ENCODE measurements at regions not wholly inside any gene's neighbourhood (a gene's known extent, or its start where the extent isn't known, plus 50 kb on each side); places are given as distances from the start of the nearest gene placed in this dataset.
"Not testable (repeated sequence)": the region's sequence is repeated elsewhere in the genome, so short reads cannot be mapped to it uniquely, and the experiment has no call there.

DNA sequence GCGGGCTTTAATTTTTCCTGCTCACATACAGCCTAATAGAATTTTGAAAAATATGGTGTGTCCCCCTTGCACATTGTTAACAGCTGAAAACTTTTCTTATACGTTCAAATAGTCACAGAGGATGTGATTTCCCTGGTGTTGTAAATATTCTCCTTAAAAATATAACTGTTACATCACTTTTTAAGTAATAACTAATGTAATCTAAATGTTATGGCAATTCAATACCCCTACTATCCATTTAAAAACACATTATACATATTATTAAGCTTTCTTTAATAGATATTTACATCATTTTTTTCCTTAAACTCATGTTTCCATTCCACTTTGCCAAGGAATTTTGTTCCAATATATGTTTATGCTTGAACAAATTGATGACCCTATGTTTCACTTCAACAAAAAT, 85.5 kb upstream of the S1PR1 start:
- no peak for DNase-seq

- DNase-seq, result no peak
These were observed 86.1 kb upstream of the S1PR1 start for GRCh38 chr1:101150670-101151069.

DNA sequence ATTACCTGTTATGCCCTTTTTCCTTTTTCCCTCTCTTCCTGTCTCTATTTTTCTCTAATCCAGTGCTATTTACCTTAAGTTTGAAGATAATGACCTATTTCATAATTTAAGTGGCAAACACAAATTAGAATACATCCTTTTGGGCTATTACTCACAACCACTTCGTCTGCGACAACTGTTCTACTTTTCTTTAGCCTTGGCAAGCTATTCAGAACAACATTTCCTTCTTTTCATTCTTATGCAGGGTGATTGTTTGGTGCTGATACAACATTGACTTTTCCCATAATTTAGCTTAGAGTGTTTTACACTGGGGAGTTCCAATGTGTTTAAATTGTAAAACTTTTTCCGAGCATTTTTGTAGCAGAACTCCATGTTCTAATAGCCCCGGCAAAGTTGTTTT, 86.6 kb upstream of the S1PR1 start:
- no peak for DNase-seq

- no peak for DNase-seq
These were observed 87.8 kb upstream of the S1PR1 start for GRCh38 chr1:101148980-101149379.

DNA sequence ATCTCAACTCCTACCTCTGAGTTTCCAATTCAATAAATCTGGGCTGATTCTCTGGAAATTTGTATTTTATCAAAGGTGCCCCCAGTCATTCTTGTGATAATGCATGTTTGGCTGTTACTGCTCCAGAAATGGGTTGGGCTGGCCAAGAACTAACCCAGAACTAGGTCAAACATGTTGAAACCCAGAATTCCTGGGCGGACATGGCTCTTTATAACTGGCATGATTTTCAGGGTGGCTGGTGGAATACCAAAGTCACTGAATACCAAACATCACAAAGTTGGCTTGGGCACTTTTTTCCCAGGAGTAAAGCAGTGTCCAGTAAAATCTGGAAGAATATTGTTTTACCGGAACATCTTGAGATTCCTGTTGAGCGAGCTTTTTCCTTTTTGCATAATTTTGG, 89.4 kb upstream of the S1PR1 start:
- DNase-seq, result no peak

GRCh38 chr1:101145449-101145820, 91.4 kb upstream of the S1PR1 start:
- no peak for DNase-seq

GRCh38 chr1:101144671-101145448, 92.0 kb upstream of the S1PR1 start:
- DNase-seq, result no peak

DNA sequence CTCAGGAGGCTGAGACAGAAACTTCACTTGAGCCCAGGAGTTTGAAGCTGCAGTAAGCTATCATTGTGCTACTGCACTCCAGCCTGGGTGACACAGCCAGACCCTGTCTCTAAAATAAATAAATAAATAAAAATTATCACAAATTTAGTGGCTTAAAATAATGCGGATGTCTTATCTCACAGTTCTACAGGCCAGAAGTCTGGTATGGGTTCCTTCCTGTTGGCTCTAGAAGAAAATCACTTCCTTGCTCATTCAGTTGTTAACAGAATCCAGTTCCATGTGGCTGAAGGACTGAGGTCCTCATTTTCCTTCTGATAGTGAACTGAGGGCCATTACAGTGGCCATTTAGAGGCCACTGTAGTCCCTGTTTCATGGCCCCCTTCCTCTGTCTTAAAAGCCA, 94.6 kb upstream of the S1PR1 start:
- no peak for DNase-seq

- DNase-seq, result no peak
These were observed 95.4 kb upstream of the S1PR1 start for GRCh38 chr1:101141376-101141775.

DNA sequence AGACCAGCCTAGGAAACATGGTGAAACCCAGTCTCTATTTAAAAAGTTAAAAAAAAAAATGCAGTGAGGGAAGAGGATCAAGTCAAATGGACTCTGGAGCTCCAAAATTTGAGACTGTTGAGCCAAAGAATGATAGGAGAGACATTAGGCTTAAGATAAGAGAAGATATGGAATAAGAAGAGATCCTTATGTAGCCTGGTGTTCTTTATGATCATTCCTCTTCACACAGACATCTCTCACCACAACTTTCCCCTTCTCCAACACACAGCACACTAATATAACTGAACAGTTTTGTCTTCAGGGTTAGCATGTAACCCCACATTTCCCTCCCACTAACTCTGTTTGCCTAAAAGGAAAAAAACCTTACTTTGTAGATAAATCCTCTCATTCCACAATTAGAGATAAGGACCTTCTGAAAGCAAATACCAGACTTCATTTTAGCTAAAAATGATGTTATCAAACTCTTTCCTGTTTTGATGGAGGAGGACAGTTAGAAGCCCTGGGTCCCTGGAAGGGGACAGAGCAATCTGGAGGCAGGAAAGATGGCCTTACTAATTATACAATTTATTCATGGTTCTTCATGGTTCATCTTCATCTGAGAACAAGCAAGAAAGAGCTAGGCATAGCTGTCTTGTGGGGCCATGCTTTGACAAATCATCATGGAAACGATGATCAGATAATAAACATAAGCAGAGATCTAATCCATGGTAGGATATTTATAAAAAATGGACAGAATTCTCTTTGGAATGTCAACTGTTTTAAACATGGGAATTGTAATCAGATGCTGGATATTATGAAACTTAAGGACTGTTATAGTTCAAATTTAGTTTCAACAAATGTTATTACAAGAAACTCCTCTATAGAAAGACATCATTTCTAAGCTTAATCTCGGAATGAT, 96.7 kb upstream of the S1PR1 start:
- no peak for DNase-seq

- DNase-seq, result no peak
These were observed 97.7 kb upstream of the S1PR1 start for GRCh38 chr1:101139130-101139529.

- no peak for DNase-seq
These were observed 99.4 kb upstream of the S1PR1 start for GRCh38 chr1:101137144-101138126.

GRCh38 chr1:101136739-101137138, 100.1 kb upstream of the S1PR1 start:
- DNase-seq, result no peak

DNA sequence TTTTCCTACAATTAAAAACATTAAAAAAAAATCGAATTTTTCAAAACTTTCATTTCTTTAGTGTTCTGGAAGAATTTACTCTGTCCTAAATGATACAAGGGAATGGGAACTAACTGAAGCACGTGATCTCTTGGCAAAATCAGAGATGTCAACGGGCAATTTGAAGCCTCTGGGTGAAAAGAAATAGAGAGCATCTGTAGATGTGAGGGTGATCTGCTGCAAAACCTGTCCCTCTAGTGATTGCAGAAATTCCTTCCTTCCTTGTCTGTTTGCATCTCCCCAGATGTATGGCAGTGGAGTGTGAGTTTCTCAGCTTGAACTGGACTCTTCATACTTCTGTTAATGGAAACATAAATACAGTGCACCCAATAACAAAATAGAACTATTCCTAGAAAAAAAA, 100.5 kb upstream of the S1PR1 start:
- no peak for DNase-seq

GRCh38 chr1:101135526-101135925, 101.3 kb upstream of the S1PR1 start:
- DNase-seq, result no peak

DNA sequence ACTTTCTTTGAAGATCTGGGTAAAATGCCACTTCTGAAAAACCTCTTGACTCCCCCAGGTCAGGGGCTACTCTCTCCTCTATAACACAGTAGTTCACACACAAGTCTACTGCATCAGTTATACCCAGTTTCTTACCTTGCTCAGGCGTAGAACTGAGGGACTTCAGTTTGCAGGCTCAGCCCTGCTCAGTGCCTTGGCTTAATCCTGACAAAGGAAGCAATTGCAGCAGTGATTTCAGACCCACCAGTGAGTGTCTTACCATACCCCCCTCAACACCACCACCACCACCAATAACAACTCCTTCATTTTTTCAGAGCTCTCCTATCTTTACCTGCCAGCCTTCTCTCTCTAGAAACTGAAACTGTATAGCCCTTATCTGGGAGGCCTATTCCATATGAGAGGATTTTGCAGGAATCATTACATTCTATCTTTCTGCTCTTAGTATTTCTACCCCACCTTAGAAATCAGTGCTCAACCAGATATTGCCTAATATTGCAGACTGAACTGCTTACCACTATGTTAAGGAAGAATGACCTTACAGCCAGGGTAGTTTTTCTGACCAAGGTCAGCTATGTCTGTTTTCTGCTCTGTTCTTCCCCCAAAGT, 105.5 kb upstream of the S1PR1 start:
- no peak for DNase-seq

DNA sequence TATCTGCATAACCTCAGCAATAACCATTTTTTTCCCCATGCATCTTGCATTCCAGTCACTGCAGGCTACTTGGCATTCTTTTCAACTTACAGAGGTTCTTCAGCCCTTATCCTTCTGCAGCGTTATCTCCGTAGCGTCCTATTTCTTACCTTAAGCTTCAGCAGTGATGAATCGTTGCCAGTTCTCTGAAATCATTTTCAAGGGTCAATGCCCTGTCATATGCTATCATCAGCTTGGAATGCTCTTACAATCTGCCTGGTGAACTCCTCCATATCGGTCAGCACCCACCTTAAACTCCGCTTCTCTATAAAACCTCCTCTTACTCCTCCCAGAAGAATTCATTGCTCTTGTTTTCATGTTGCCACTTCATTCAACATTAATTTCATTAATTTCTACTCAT, 105.1 kb upstream of the DPH5 start:
- DNase-seq, result no peak

DNA sequence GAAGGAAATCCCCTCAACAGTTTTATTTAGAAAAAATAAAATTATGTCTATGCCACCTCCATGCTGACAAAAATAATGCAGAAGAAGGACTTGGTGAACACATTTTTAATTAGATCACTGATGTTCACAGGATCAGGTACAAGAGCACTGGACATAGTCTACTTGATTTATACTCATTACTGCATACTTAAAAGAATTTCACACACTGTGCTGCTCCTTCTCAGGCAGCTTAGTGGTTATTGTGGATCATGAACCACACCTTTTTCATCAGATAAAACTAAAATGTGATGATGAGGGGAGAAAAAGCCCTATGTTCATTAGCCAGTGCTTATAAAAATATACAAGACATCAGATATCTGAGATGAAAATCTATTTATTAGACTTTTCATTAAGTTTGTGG, 103.3 kb upstream of the DPH5 start:
- no peak for DNase-seq

- no peak for DNase-seq
These were observed 102.7 kb upstream of the DPH5 start for GRCh38 chr1:101128211-101128727.

GRCh38 chr1:101124405-101124804, 98.8 kb upstream of the DPH5 start:
- no peak for DNase-seq

- not testable (repeated sequence) for DNase-seq
These were observed 98.3 kb upstream of the DPH5 start for GRCh38 chr1:101123904-101124303.

GRCh38 chr1:101122452-101123166, 97.0 kb upstream of the DPH5 start:
- no peak for DNase-seq
